IMR-90 (cell line): ENCODE measurements at regions not wholly inside any gene's neighbourhood (a gene's known extent, or its start where the extent isn't known, plus 50 kb on each side); places are given as distances from the start of the nearest gene placed in this dataset.

ENCODE experiments used
- ATAC-seq: fragments of 200-7000 bp; cut with Tn5 transposase; 2 replicates; pipeline ENCODE4 v1.9.1; 2020; ENCODE audit warnings: low read depth, mild to moderate bottlenecking, moderate library complexity
- BruUV-seq: library from RNA; stranded (reverse); fragments of 400-500 nt; replicated peaks from 2 replicates; lab custom pipeline; 2021; lab: Mats Ljungman, UMichigan
- CTCF ChIA-PET: fragments of 300-600 bp; formaldehyde crosslinking; extraction: SDS; loops from one replicate; lab custom pipeline; 2021; ENCODE audit warnings: antibody characterized with exemption; lab: Yijun Ruan, JAX
- POLR2A ChIA-PET: fragments of 300-600 bp; sonication (Branson Sonifier 250); formaldehyde crosslinking; loops from one replicate; lab custom pipeline; 2022; ENCODE audit warnings: antibody characterized with exemption; ENCODE audit not compliant: unreplicated experiment; lab: Charles Lee
- DNase-seq: peaks from one replicate; pipeline ENCODE4 v3.0.0; 2013
- H2AFZ ChIP-seq: replicated peaks from 2 replicates; pipeline ENCODE3; 2013; ENCODE audit warnings: low read length, mild to moderate bottlenecking; ENCODE audit not compliant: poor library complexity
- H2AK5ac ChIP-seq: 2 replicates; pipeline ENCODE4 v1.6.1; 2013; ENCODE audit warnings: low read depth, low read length, inconsistent platforms
- H2AK9ac ChIP-seq: replicated peaks from 2 replicates; pipeline ENCODE3; 2013; ENCODE audit warnings: mild to moderate bottlenecking, low read depth, low read length, moderate library complexity; ENCODE audit not compliant: poor library complexity
- H2BK120ac ChIP-seq: 2 replicates; pipeline ENCODE4 v1.6.1; 2013; ENCODE audit warnings: low read depth, low read length, inconsistent platforms
- H2BK15ac ChIP-seq: 3 replicates; pipeline ENCODE4 v1.6.1; 2013; ENCODE audit warnings: low read depth, low read length, inconsistent platforms
- H2BK20ac ChIP-seq: 2 replicates; pipeline ENCODE4 v1.6.1; 2013; ENCODE audit warnings: low read depth, mild to moderate bottlenecking, inconsistent platforms, low read length, moderate library complexity
- H2BK5ac ChIP-seq: 2 replicates; pipeline ENCODE4 v1.6.1; 2013; ENCODE audit warnings: mild to moderate bottlenecking, low read depth, low read length, inconsistent platforms; ENCODE audit not compliant: poor library complexity, severe bottlenecking
- H3K14ac ChIP-seq: replicated peaks from 2 replicates; pipeline ENCODE4 v1.6.1; 2013; ENCODE audit warnings: low read depth, low read length, inconsistent platforms
- H3K18ac ChIP-seq: 2 replicates; pipeline ENCODE4 v1.6.1; 2013; ENCODE audit warnings: low read depth, low read length, control low read depth
- H3K23ac ChIP-seq: 2 replicates; pipeline ENCODE4 v1.6.1; 2013; ENCODE audit warnings: low read depth, low read length, inconsistent platforms
- H3K27ac ChIP-seq: 2 replicates; pipeline ENCODE4 v1.5.1; 2013; ENCODE audit warnings: mild to moderate bottlenecking, control low read depth, low read length; ENCODE audit not compliant: insufficient read depth
- H3K27me3 ChIP-seq: 2 replicates; pipeline ENCODE4 v1.6.1; 2013; ENCODE audit warnings: low read length; ENCODE audit not compliant: control insufficient read depth, insufficient read depth
- H3K36me3 ChIP-seq: 2 replicates; pipeline ENCODE4 v1.6.1; 2013; ENCODE audit warnings: low read length, mixed read lengths; ENCODE audit not compliant: control insufficient read depth, insufficient read depth
- H3K4ac ChIP-seq: 2 replicates; pipeline ENCODE4 v1.6.1; 2013; ENCODE audit warnings: low read depth, low read length, inconsistent platforms
- H3K4me1 ChIP-seq: 2 replicates; pipeline ENCODE4 v1.6.1; 2013; ENCODE audit warnings: low read length, mixed read lengths; ENCODE audit not compliant: control insufficient read depth, insufficient read depth
- H3K4me2 ChIP-seq: 2 replicates; pipeline ENCODE4 v1.6.1; 2013; ENCODE audit warnings: low read depth, mild to moderate bottlenecking, control low read depth, low read length, moderate library complexity
- H3K4me3 ChIP-seq: 2 replicates; pipeline ENCODE4 v1.5.1; 2013; ENCODE audit warnings: low read depth, mild to moderate bottlenecking, control low read depth, low read length, moderate library complexity; ENCODE audit not compliant: insufficient read depth
- H3K56ac ChIP-seq: 2 replicates; pipeline ENCODE4 v1.6.1; 2013; ENCODE audit warnings: low read length, inconsistent platforms; ENCODE audit not compliant: insufficient read depth; ENCODE audit errors: extremely low read depth
- H3K79me1 ChIP-seq, 2 experiments: 2 replicates each; pipeline ENCODE4 v1.6.1; 2013; ENCODE audit warnings: low read length in 2 of 2, inconsistent platforms in 1 of 2, low read depth in 1 of 2
- H3K9ac ChIP-seq: 2 replicates; pipeline ENCODE4 v1.6.1; 2013; ENCODE audit warnings: low read depth, low read length, control low read depth
- H3K9me1 ChIP-seq: 2 replicates; pipeline ENCODE4 v1.6.1; 2013; ENCODE audit warnings: low read length, inconsistent platforms; ENCODE audit not compliant: insufficient read depth
- H3K9me3 ChIP-seq: 2 replicates; pipeline ENCODE4 v1.6.1; 2013; ENCODE audit warnings: low read length; ENCODE audit not compliant: control insufficient read depth, insufficient read depth
- H4K20me1 ChIP-seq: 2 replicates; pipeline ENCODE4 v1.6.1; 2013; ENCODE audit warnings: low read length, inconsistent platforms; ENCODE audit not compliant: insufficient read depth
- H4K5ac ChIP-seq: 2 replicates; pipeline ENCODE4 v1.6.1; 2013; ENCODE audit warnings: mild to moderate bottlenecking, low read depth, low read length, control low read depth
- H4K8ac ChIP-seq, 2 experiments: 2 replicates each; pipeline ENCODE4 v1.6.1; 2013; ENCODE audit warnings: low read depth in 2 of 2, low read length in 2 of 2, control low read depth in 1 of 2, inconsistent platforms in 1 of 2
- H4K91ac ChIP-seq: 2 replicates; pipeline ENCODE4 v1.6.1; 2013; ENCODE audit warnings: low read depth, low read length, inconsistent platforms; ENCODE audit not compliant: insufficient read depth
- BHLHE40 ChIP-seq: fragments of 150-350 bp; IDR thresholded peaks from 2 replicates; pipeline ENCODE4 v1.6.1; 2016; ENCODE audit warnings: mild to moderate bottlenecking, low read depth, low read length
- CEBPB ChIP-seq: IDR thresholded peaks from 2 replicates; pipeline ENCODE4 v1.6.1; 2012; ENCODE audit warnings: low read depth, low read length, improper control_type of control experiment
- CTCF ChIP-seq: conservative IDR thresholded peaks from 2 replicates; pipeline ENCODE4 v1.5.1; 2012; ENCODE audit warnings: mild to moderate bottlenecking, low read depth, low read length, improper control_type of control experiment
- ELK1 ChIP-seq: fragments of 150-350 bp; IDR thresholded peaks from 2 replicates; pipeline ENCODE4 v1.6.1; 2016; ENCODE audit warnings: low read depth, mild to moderate bottlenecking, low read length, moderate library complexity, borderline replicate concordance
- MXI1 ChIP-seq: IDR thresholded peaks from 2 replicates; pipeline ENCODE4 v1.6.1; 2012; ENCODE audit warnings: low read depth, mild to moderate bottlenecking, low read length, moderate library complexity, borderline replicate concordance
- NFE2L2 ChIP-seq: fragments of 150-350 bp; IDR thresholded peaks from 2 replicates; pipeline ENCODE4 v1.6.1; 2016; ENCODE audit warnings: low read depth, mild to moderate bottlenecking, low read length
- POLR2A ChIP-seq: IDR thresholded peaks from 2 replicates; pipeline ENCODE4 v1.6.1; 2012; ENCODE audit warnings: mild to moderate bottlenecking, low read depth, low read length
- RAD21 ChIP-seq: IDR thresholded peaks from 2 replicates; pipeline ENCODE4 v1.6.1; 2012; ENCODE audit warnings: low read length, improper control_type of control experiment
- RFX5 ChIP-seq: IDR thresholded peaks from 2 replicates; pipeline ENCODE4 v1.8.0; 2012; ENCODE audit warnings: low read depth, mild to moderate bottlenecking, low read length, moderate library complexity
- SMC3 ChIP-seq: fragments of 150-350 bp; IDR thresholded peaks from 2 replicates; pipeline ENCODE4 v1.6.1; 2016; ENCODE audit warnings: low read depth, mild to moderate bottlenecking, antibody characterized with exemption, low read length, moderate library complexity
- WGBS, 2 experiments: methylation state at CpG; one replicate each; pipeline versions ENCODE4 v1.1.5 to v1.1.7; 2013; ENCODE audit warnings: missing lambda C conversion rate in 2 of 2; ENCODE audit not compliant: insufficient read length in 1 of 2; ENCODE audit errors: extremely low coverage in 2 of 2; 5-methylcytosine and 5-hydroxymethylcytosine counted together
- dilution Hi-C: fragments of 300-500 bp; cut with HindIII; formaldehyde crosslinking; loops from one replicate; pipeline ENCODE4 v1.14.3; 2018; ENCODE audit warnings: low sequenced_read_pairs; ENCODE audit not compliant: unreplicated experiment
- in situ Hi-C: fragments of 300-500 bp; cut with MboI; formaldehyde crosslinking; loops from 3 replicates; pipeline ENCODE4 v1.14.3; 2019; ENCODE audit warnings: low sequenced_read_pairs, inconsistent platforms, mixed read lengths
- intact Hi-C: fragments of 100-400 bp; cut with micrococcal nuclease; formaldehyde crosslinking; loops from 2 replicates; pipeline ENCODE4 v1.10.0; 2022

- H3K18ac ChIP-seq: peak overlapping the region; percentile 50; the same call in 1 of the 2 replicates
- intact Hi-C loops (loop anchor here (5.0 kb wide), 1 partner anchor 68 kb away; no protein-coding TSS in a partner anchor), in situ Hi-C loops (no loop called here), dilution Hi-C loops (no loop called here)
- no peaks in the 10 kb centered on the region for H3K9me3 ChIP-seq
- H3K4me2 ChIP-seq: no peak overlapping the region
- no peaks in the 10 kb centered on the region for H3K27me3 ChIP-seq
- no CpG with 5 or more reads among the region's 3 CpGs for WGBS, 2 experiments
- peak; percentile 62 for DNase-seq
- H4K5ac ChIP-seq: peak overlapping the region; percentile 35; the same call in 1 of the 2 replicates
- H3K14ac ChIP-seq: 0 out of 2 replicates have a peak overlapping the region, but pooled peaks have one; percentile 19
- no peak overlapping the region; the same call in 1 of the 2 replicates for H3K4ac ChIP-seq
- peak overlapping the region; percentile 32; the same call in 1 of the 2 replicates for H2BK120ac ChIP-seq
- H3K9ac ChIP-seq: no peak overlapping the region
- no peak overlapping the region for H3K23ac ChIP-seq
- H2BK5ac ChIP-seq: peak overlapping the region; percentile 63
- peak; percentile 40; the same call in 1 of the 2 replicates for ATAC-seq
- peaks cover 5% of the 10 kb centered on the region; the same call in 1 of the 2 replicates for H3K4me1 ChIP-seq
- peaks cover 5% of the 10 kb centered on the region; the same call in 1 of the 2 replicates for H3K9me1 ChIP-seq
- H2BK20ac ChIP-seq: peak overlapping the region; percentile 67
- CTCF ChIA-PET: no interaction called here
- H2BK15ac ChIP-seq: no peak overlapping the region
- no peak overlapping the region for H3K56ac ChIP-seq
- H4K91ac ChIP-seq: peak overlapping the region; percentile 42; the same call in 1 of the 2 replicates
- no peak overlapping the region for H2AK9ac ChIP-seq
- POLR2A ChIA-PET: no interaction called here
- H3K4me3 ChIP-seq: no peak overlapping the region
- H4K8ac ChIP-seq: peak overlapping the region in 1 of 2 experiments; percentile 64; a peak in 2 of 4 replicates
- no peak overlapping the region for H3K27ac ChIP-seq
- H3K36me3 ChIP-seq: no peaks in the 10 kb centered on the region
- BruUV-seq: no TSS peak
- 0 out of 2 replicates have a peak overlapping the region, but pooled peaks have one; percentile 13 for H2AK5ac ChIP-seq
- H4K20me1 ChIP-seq: no peaks in the 10 kb centered on the region
- no peaks in the 10 kb centered on the region for H3K79me1 ChIP-seq
- TF ChIP-seq CEBPB (no peak), SMC3 (no peak), MXI1 (no peak), BHLHE40 (no peak), POLR2A (no peak), CTCF (no peak), NFE2L2 (no peak), RFX5 (no peak), ELK1 (no peak), RAD21 (no peak)
- H2AFZ ChIP-seq: no peak overlapping the region
These were observed 73.8 kb upstream of the CAV2 start for GRCh38 chr7:116425647-116426209.
